ENCODE measurements at regions not wholly inside any gene's neighbourhood (a gene's known extent, or its start where the extent isn't known, plus 50 kb on each side); places are given as distances from the start of the nearest gene placed in this dataset.

- no TSS peak for BruUV-seq (replicated peaks)
- H3K36me3 ChIP-seq (ENCODE audit: control insufficient read depth, insufficient read depth, low read length): no peaks in the 10 kb centered on the region
- no peaks in the 10 kb centered on the region for H3K9me3 ChIP-seq (ENCODE audit: control insufficient read depth, insufficient read depth, low read depth, low read length)
- ATAC-seq (no peak), DNase-seq (ENCODE audit: low read depth, low spot score) (no peak)
- H3K4me3 ChIP-seq (ENCODE audit: low read depth in 2 of 2, low read length in 2 of 2): no peak overlapping the region
- ChIA-PET CTCF (no interaction called here), POLR2A (no interaction called here)
- in situ Hi-C loops (cut with HindIII; ENCODE audit: low pct_unique_long_range_greater_than_20kb, low sequenced_read_pairs) (no loop called here), intact Hi-C loops (cut with micrococcal nuclease; ENCODE audit: unreplicated experiment) (no loop called here)
- H3K4me1 ChIP-seq (ENCODE audit: control insufficient read depth, insufficient read depth, low read length): no peaks in the 10 kb centered on the region
- TF ChIP-seq TCF7L2 (IDR thresholded peaks at IDR 0.05; ENCODE audit: low read depth, low read length): no peak
- no peaks in the 10 kb centered on the region for H3K27me3 ChIP-seq (ENCODE audit: control insufficient read depth, insufficient read depth, low read length)
- H3K27ac ChIP-seq (ENCODE audit: low read length): no peak overlapping the region
Observed at GRCh38 chr18:56100090-56100722, 512.2 kb upstream of the TCF4 start.

DNA sequence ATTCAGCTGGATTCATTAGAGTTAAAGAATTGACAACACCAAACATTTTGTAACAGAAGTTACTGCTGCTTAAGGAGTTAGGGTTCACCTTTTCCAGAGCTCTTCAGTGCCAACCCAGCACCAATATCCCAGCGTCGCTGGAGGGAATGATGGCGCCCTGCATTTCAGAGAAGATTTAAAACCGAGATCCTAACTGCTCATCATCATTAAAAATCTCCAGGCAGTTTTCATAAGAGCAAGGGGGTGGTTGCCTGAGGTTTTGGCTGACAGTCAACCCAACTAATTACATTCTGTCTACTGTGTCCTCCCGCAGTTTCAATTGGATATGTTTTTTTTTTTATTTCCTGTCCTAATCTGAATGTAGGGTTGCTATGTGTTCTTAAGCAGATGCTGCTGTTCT is 509.6 kb upstream of the TCF4 start:
- in situ Hi-C loops (cut with HindIII; ENCODE audit: low pct_unique_long_range_greater_than_20kb, low sequenced_read_pairs) (no loop called here), intact Hi-C loops (cut with micrococcal nuclease; ENCODE audit: unreplicated experiment) (no loop called here)
- POLR2A ChIA-PET: no interaction called here
- ATAC-seq (no peak), DNase-seq (ENCODE audit: low read depth, low spot score) (no peak)
- no peaks in the 10 kb centered on the region for H3K36me3 ChIP-seq (ENCODE audit: control insufficient read depth, insufficient read depth, low read length)
- H3K27me3 ChIP-seq (ENCODE audit: control insufficient read depth, insufficient read depth, low read length): no peaks in the 10 kb centered on the region
- CTCF ChIA-PET: no interaction called here
- no peaks in the 10 kb centered on the region for H3K4me1 ChIP-seq (ENCODE audit: control insufficient read depth, insufficient read depth, low read length)
- H3K9me3 ChIP-seq (ENCODE audit: control insufficient read depth, insufficient read depth, low read depth, low read length): no peaks in the 10 kb centered on the region
- no TSS peak for BruUV-seq (replicated peaks)
- TF ChIP-seq, protein P1, sequence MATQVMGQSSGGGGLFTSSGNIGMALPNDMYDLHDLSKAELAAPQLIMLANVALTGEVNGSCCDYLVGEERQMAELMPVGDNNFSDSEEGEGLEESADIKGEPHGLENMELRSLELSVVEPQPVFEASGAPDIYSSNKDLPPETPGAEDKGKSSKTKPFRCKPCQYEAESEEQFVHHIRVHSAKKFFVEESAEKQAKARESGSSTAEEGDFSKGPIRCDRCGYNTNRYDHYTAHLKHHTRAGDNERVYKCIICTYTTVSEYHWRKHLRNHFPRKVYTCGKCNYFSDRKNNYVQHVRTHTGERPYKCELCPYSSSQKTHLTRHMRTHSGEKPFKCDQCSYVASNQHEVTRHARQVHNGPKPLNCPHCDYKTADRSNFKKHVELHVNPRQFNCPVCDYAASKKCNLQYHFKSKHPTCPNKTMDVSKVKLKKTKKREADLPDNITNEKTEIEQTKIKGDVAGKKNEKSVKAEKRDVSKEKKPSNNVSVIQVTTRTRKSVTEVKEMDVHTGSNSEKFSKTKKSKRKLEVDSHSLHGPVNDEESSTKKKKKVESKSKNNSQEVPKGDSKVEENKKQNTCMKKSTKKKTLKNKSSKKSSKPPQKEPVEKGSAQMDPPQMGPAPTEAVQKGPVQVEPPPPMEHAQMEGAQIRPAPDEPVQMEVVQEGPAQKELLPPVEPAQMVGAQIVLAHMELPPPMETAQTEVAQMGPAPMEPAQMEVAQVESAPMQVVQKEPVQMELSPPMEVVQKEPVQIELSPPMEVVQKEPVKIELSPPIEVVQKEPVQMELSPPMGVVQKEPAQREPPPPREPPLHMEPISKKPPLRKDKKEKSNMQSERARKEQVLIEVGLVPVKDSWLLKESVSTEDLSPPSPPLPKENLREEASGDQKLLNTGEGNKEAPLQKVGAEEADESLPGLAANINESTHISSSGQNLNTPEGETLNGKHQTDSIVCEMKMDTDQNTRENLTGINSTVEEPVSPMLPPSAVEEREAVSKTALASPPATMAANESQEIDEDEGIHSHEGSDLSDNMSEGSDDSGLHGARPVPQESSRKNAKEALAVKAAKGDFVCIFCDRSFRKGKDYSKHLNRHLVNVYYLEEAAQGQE (IDR thresholded peaks at IDR 0.05; ENCODE audit: insufficient read depth in 1 of 2, low read depth in 2 of 2, low read length in 1 of 2): no peak
- TF ChIP-seq TCF7L2 (IDR thresholded peaks at IDR 0.05; ENCODE audit: low read depth, low read length) (no peak), SIN3A (IDR thresholded peaks at IDR 0.05; ENCODE audit: borderline replicate concordance, insufficient read depth, low read depth, low read length) (no peak), POLR2AphosphoS5 (IDR thresholded peaks at IDR 0.05; ENCODE audit: low read depth, low read length) (no peak)
- TF ChIP-seq, protein P2, sequence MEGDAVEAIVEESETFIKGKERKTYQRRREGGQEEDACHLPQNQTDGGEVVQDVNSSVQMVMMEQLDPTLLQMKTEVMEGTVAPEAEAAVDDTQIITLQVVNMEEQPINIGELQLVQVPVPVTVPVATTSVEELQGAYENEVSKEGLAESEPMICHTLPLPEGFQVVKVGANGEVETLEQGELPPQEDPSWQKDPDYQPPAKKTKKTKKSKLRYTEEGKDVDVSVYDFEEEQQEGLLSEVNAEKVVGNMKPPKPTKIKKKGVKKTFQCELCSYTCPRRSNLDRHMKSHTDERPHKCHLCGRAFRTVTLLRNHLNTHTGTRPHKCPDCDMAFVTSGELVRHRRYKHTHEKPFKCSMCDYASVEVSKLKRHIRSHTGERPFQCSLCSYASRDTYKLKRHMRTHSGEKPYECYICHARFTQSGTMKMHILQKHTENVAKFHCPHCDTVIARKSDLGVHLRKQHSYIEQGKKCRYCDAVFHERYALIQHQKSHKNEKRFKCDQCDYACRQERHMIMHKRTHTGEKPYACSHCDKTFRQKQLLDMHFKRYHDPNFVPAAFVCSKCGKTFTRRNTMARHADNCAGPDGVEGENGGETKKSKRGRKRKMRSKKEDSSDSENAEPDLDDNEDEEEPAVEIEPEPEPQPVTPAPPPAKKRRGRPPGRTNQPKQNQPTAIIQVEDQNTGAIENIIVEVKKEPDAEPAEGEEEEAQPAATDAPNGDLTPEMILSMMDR (IDR thresholded peaks at IDR 0.05): no peak
- H3K27ac ChIP-seq (ENCODE audit: low read length): no peak overlapping the region
- H3K4me3 ChIP-seq (ENCODE audit: low read depth in 2 of 2, low read length in 2 of 2): no peak overlapping the region

GRCh38 chr18:56096861-56097260 is 508.9 kb upstream of the TCF4 start:
- intact Hi-C loops (cut with micrococcal nuclease; ENCODE audit: unreplicated experiment): no loop called here
- Histone ChIP-seq H3K9me3 (ENCODE audit: control insufficient read depth, insufficient read depth, low read depth, low read length) (no peaks in the 10 kb centered on the region), H3K27ac (ENCODE audit: low read length) (no peak overlapping the region), H3K27me3 (ENCODE audit: control insufficient read depth, insufficient read depth, low read length) (no peaks in the 10 kb centered on the region), H3K36me3 (ENCODE audit: control insufficient read depth, insufficient read depth, low read length) (no peaks in the 10 kb centered on the region), H3K4me3 (ENCODE audit: low read depth in 2 of 2, low read length in 2 of 2) (no peak overlapping the region), H3K4me1 (ENCODE audit: control insufficient read depth, insufficient read depth, low read length) (no peaks in the 10 kb centered on the region)
- in situ Hi-C loops (cut with HindIII; ENCODE audit: low pct_unique_long_range_greater_than_20kb, low sequenced_read_pairs): no loop called here
- no peak for DNase-seq (ENCODE audit: low read depth, low spot score)
- CTCF ChIA-PET: no interaction called here
- no peak for ATAC-seq
- POLR2A ChIA-PET: no interaction called here
- TF ChIP-seq POLR2AphosphoS5 (IDR thresholded peaks at IDR 0.05; ENCODE audit: low read depth, low read length) (no peak), SIN3A (IDR thresholded peaks at IDR 0.05; ENCODE audit: borderline replicate concordance, insufficient read depth, low read depth, low read length) (no peak), TCF7L2 (IDR thresholded peaks at IDR 0.05; ENCODE audit: low read depth, low read length) (no peak)
- TF ChIP-seq, protein P2 (IDR thresholded peaks at IDR 0.05): no peak
- TF ChIP-seq, protein P1 (IDR thresholded peaks at IDR 0.05; ENCODE audit: insufficient read depth in 1 of 2, low read depth in 2 of 2, low read length in 1 of 2): no peak
- no TSS peak for BruUV-seq (replicated peaks)

All from Panc1 (cell line).